GM06990 (cell line): ENCODE measurements at regions not wholly inside any gene's neighbourhood (a gene's known extent, or its start where the extent isn't known, plus 50 kb on each side); places are given as distances from the start of the nearest gene placed in this dataset.

Source experiments
- DNase-seq: peaks from one replicate; pipeline ENCODE4 v3.0.0-alpha.2; 2011; ENCODE audit not compliant: insufficient read length; ENCODE audit errors: extremely low read depth
- H3K27me3 ChIP-seq: replicated peaks from 2 replicates; pipeline ENCODE4 v1.6.0; 2011; ENCODE audit warnings: low read length; ENCODE audit not compliant: control insufficient read depth, insufficient read depth
- H3K36me3 ChIP-seq: 2 replicates; pipeline ENCODE4 v1.5.1; 2011; ENCODE audit warnings: low read length; ENCODE audit not compliant: control insufficient read depth, insufficient read depth
- H3K4me3 ChIP-seq: replicated peaks from 2 replicates; pipeline ENCODE4 v1.5.1; 2011; ENCODE audit warnings: low read depth, mild to moderate bottlenecking, control low read depth, low read length
- TF ChIP-seq, protein P1 (sequence below): IDR thresholded peaks from 2 replicates; pipeline ENCODE4 v1.5.1; 2011; ENCODE audit warnings: low read length, control low read depth, mild to moderate bottlenecking, inconsistent platforms; ENCODE audit not compliant: insufficient read depth, poor library complexity, severe bottlenecking

- DNase-seq = no peak
- TF ChIP-seq, protein P1, sequence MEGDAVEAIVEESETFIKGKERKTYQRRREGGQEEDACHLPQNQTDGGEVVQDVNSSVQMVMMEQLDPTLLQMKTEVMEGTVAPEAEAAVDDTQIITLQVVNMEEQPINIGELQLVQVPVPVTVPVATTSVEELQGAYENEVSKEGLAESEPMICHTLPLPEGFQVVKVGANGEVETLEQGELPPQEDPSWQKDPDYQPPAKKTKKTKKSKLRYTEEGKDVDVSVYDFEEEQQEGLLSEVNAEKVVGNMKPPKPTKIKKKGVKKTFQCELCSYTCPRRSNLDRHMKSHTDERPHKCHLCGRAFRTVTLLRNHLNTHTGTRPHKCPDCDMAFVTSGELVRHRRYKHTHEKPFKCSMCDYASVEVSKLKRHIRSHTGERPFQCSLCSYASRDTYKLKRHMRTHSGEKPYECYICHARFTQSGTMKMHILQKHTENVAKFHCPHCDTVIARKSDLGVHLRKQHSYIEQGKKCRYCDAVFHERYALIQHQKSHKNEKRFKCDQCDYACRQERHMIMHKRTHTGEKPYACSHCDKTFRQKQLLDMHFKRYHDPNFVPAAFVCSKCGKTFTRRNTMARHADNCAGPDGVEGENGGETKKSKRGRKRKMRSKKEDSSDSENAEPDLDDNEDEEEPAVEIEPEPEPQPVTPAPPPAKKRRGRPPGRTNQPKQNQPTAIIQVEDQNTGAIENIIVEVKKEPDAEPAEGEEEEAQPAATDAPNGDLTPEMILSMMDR = no peak
- no peaks in the 10 kb centered on the region; the same call in 1 of the 2 replicates for H3K27me3 ChIP-seq
- H3K36me3 ChIP-seq = no peaks in the 10 kb centered on the region
- no peak overlapping the region for H3K4me3 ChIP-seq
Measured at GRCh38 chr15:59931646-59932261, 72.4 kb upstream of the FOXB1 start.

GRCh38 chr15:59924812-59925522 lies 79.1 kb upstream of the FOXB1 start:
- Histone ChIP-seq H3K27me3 (no peaks in the 10 kb centered on the region), H3K4me3 (no peak overlapping the region), H3K36me3 (no peaks in the 10 kb centered on the region)
- TF ChIP-seq, protein P1 = no peak
- DNase-seq = no peak

GRCh38 chr15:59924096-59924495 lies 80.0 kb upstream of the FOXB1 start:
- Histone ChIP-seq H3K4me3 (no peak overlapping the region), H3K36me3 (no peaks in the 10 kb centered on the region), H3K27me3 (no peaks in the 10 kb centered on the region)
- DNase-seq = no peak
- TF ChIP-seq, protein P1 = no peak

DNA sequence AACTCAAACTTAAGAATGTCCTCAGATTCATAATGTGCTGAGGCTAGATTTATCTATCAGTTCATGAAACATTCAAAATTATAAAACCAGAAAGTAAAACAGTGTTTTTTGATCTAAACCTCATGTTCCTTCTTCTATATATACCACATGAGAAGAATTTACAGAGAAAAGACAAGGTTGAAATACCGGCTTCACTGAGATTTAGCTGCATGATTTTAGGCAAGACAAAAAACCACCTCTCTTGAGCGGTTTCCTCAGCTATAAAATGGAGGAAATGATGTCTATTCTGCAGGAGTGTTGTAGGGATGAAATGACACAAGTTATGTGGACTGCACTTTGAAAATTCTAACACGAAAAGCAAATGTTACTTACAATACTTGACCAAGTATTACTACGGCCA lies 80.6 kb upstream of the FOXB1 start:
- DNase-seq = no peak
- no peaks in the 10 kb centered on the region for H3K27me3 ChIP-seq
- TF ChIP-seq, protein P1 = no peak
- no peaks in the 10 kb centered on the region for H3K36me3 ChIP-seq
- H3K4me3 ChIP-seq = no peak overlapping the region

DNA sequence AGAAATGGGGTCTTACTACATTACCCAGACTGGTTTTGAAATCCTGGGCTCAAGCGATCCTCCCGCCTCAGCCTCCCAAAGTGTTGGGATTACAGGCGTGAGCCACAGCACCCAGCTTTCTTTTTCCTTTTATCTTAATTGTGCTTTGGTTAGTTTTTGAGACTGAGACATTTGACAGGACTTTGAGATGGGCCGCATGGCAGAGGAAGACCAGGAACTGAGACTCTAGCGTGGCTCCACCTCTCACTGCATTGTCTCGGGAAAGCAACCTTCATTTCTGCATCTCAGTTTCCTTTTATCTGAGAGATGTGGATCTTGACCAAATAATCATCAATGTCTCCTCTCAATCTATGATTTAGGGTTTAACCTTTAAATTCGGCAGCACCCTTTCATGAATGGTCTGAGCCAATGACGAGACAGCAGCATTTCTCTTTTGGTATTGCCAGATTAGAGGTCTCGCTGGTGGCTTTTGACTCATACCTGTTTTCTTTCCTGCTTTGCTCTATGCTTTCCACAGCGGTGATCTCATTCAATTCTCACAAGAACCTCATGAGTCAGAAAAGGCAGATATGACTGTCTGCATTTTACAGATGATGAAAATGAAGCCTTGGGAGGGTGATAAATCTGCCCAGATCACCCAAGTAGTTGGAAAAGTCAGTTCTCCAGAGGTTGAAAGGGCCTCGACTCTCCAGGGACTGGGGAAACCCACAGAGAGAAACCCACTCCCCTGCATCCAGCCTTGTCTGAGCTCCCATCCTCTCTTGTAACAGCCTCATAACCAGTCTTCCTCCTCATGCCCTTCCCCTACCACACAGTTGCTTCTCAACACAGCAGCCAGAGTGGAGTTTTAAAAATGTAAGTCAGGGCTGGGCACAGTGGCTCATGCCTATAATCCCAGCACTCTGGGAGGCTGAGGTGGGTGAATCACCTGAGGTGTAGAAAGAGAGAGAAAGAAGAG lies 84.8 kb upstream of the FOXB1 start:
- TF ChIP-seq, protein P1 = no peak
- Histone ChIP-seq H3K4me3 (peak overlapping the region; percentile 52), H3K36me3 (no peaks in the 10 kb centered on the region), H3K27me3 (no peaks in the 10 kb centered on the region)
- peak; percentile 64 for DNase-seq
